Stimulated activated memory B cell treated with anti-CD40 and anti-IgM and Interleukin-4, amounts not matched to agents 10 μg/mL and 1 μg/mL and 100 μg/mL, for 72 hours (primary cell): ENCODE measurements at regions not wholly inside any gene's neighbourhood (a gene's known extent, or its start where the extent isn't known, plus 50 kb on each side); places are given as distances from the start of the nearest gene placed in this dataset.
"Not testable (repeated sequence)": the region's sequence is repeated elsewhere in the genome, so short reads cannot be mapped to it uniquely, and the experiment has no call there.

Experiments used
- ATAC-seq: fragments of 150-1000 bp; cut with Tn5 transposase; 2 replicates; pipeline ENCODE4 v1.10.0; 2021
- H3K27ac Mint-ChIP-seq: one replicate; pipeline ENCODE4 v1.8.0; 2022; ENCODE audit warnings: mild to moderate bottlenecking, mixed read lengths
- H3K27me3 Mint-ChIP-seq: one replicate; pipeline ENCODE4 v1.8.0; 2022; ENCODE audit warnings: mixed read lengths
- H3K36me3 Mint-ChIP-seq: one replicate; pipeline ENCODE4 v1.8.0; 2022; ENCODE audit warnings: mixed read lengths
- H3K4me1 Mint-ChIP-seq: one replicate; pipeline ENCODE4 v1.8.0; 2022; ENCODE audit warnings: mixed read lengths
- H3K4me3 Mint-ChIP-seq: one replicate; pipeline ENCODE4 v1.8.0; 2022; ENCODE audit warnings: mild to moderate bottlenecking, moderate library complexity, mixed read lengths
- H3K9me3 Mint-ChIP-seq: one replicate; pipeline ENCODE4 v1.8.0; 2022; ENCODE audit warnings: mixed read lengths

DNA sequence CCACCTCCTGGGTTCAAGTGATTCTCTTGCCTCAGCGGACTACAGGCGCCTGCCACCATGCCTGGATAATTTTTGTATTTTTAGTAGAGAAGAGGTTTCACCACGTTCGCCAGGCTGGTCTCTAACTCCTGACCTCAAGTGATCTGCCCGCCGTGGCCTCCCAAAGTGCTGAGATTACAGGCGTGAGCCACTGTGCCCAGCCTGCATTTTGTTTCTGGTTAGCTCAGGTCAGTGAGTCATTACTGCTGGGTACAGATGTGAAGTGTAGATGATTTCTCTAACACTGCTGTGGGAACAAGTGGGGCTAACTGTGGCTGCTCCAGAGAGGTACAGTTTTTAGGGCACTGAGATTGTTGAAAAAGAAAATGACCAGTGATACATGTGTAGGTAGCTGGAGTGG, 188.6 kb downstream of the PRL start:
- Mint-ChIP-seq H3K9me3 (peaks cover 5% of the 10 kb centered on the region), H3K4me3 (no peak overlapping the region), H3K4me1 (no peaks in the 10 kb centered on the region), H3K36me3 (no peaks in the 10 kb centered on the region), H3K27me3 (no peaks in the 10 kb centered on the region), H3K27ac (no peak overlapping the region)
- ATAC-seq, result no peak

DNA sequence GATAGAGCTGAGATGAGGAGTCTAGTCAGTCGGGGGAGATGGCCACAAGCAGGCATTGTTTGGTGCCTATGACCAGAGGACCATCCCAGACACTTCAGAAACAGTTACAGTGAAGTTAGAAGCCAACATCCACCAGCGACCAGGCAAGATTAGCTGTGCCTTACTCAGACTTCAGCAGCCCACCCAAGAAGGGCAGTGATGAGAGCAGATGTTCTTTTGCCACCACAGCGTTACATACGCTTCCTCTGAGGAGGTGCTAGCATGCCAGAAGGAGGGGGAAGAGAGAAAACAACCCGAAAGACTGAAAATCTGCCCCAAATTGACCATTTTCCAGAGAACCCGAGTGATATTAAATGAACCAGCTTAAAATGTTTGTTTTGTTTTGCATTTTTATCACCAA, 186.8 kb downstream of the PRL start:
- Mint-ChIP-seq H3K36me3 (no peaks in the 10 kb centered on the region), H3K9me3 (no peaks in the 10 kb centered on the region), H3K27me3 (no peaks in the 10 kb centered on the region), H3K4me1 (no peaks in the 10 kb centered on the region), H3K4me3 (no peak overlapping the region), H3K27ac (no peak overlapping the region)
- no peak for ATAC-seq

DNA sequence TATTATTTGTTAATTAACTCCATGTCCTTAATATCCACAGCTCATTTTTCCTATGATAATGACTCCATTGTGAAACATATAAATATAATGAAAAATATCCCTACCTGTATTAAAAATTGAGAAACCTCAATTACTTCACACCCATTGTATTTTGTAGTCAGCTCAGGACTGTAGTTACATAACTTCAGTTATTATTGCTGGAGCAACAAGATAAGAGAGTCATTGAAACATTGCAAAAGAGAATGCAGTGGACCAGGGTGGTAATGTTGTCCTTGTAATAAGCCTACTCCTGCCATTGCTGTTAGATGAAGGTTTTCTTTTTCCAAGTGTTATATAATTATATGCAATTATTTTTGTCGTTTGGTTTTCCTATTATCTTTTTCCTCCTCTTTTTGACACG, 184.4 kb downstream of the PRL start:
- no peaks in the 10 kb centered on the region for H3K9me3 Mint-ChIP-seq
- H3K27me3 Mint-ChIP-seq, result no peaks in the 10 kb centered on the region
- no peak overlapping the region for H3K4me3 Mint-ChIP-seq
- no peak overlapping the region for H3K27ac Mint-ChIP-seq
- H3K36me3 Mint-ChIP-seq, result no peaks in the 10 kb centered on the region
- H3K4me1 Mint-ChIP-seq, result no peaks in the 10 kb centered on the region
- ATAC-seq, result no peak

DNA sequence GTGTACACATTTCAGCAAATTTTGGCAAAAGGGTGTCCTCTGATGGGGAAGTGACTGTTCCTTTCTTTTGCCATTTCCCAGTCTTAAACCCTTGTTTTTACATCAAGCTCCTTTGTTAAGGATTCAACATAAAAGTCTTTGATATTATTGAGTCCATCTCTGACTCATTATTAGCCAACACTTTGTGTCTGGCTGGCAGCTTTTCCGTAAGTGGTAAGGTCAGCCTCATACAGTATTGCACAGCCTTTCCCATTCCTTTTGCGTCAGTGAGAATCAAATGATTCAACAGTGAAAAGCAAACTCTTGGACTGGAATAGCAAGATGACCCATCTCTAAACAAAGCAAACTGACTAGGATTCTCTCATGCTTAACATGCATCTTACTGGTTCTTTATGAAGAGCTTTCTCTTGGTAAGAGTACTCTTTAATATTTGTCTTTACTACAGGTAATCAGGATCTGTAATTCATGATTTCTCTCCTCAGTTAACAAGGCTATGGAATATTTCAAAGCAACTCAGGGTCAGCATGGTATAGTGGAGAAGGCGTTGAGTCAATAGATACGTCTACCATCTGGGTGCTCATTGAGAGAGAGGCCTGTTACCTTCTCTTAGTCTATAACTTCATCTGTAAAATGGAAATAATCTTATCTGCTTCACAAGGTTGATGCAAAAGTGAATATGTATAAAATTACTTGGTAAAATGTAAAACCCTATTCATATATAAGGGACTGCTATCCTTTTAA, 183.6 kb downstream of the PRL start:
- no peaks in the 10 kb centered on the region for H3K9me3 Mint-ChIP-seq
- H3K27ac Mint-ChIP-seq, result no peak overlapping the region
- ATAC-seq, result no peak
- H3K4me1 Mint-ChIP-seq, result no peaks in the 10 kb centered on the region
- no peak overlapping the region for H3K4me3 Mint-ChIP-seq
- H3K36me3 Mint-ChIP-seq, result no peaks in the 10 kb centered on the region
- H3K27me3 Mint-ChIP-seq, result no peaks in the 10 kb centered on the region

DNA sequence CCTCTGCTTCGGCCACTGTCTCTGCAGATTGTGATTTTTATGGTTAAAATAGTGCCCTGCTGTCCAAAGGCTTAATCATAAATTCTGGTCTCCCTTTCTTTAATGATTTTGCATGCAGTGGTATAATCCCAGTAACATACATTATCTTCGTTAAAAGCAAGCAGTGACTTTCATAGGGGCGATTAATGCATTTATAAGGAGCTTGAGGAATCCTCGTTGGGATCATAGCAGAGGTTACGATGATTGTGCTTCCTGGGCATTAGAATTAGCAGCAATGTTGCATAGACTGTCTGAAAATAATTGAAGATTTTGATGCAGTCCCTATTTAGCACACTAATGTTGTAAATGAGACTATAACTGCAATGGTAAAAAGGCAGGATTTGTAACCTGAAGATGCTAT, 181.3 kb downstream of the PRL start:
- Mint-ChIP-seq H3K27ac (no peak overlapping the region), H3K27me3 (no peaks in the 10 kb centered on the region), H3K9me3 (peaks cover 5% of the 10 kb centered on the region), H3K4me3 (no peak overlapping the region), H3K4me1 (no peaks in the 10 kb centered on the region), H3K36me3 (no peaks in the 10 kb centered on the region)
- ATAC-seq, result no peak

DNA sequence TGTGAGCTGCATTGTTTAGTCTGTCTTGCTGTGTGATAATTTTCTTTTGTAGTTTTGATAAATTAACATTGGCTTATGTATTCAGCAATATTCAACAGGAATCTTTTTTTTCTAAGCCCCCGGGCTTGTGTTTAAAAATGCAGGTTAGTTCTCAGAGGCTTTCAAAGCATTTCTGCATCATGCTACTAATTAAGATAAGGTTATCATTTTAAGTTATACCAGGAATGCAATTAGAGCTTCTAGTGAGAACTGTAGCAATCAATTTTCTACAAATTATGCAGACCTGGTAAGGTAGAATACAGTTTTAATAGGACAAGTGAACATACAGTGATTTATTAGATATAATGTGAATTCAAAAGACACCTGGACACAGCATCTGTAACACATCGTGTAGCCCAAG, 179.2 kb downstream of the PRL start:
- Mint-ChIP-seq H3K4me3 (no peak overlapping the region), H3K36me3 (no peaks in the 10 kb centered on the region)
- no peak for ATAC-seq

DNA sequence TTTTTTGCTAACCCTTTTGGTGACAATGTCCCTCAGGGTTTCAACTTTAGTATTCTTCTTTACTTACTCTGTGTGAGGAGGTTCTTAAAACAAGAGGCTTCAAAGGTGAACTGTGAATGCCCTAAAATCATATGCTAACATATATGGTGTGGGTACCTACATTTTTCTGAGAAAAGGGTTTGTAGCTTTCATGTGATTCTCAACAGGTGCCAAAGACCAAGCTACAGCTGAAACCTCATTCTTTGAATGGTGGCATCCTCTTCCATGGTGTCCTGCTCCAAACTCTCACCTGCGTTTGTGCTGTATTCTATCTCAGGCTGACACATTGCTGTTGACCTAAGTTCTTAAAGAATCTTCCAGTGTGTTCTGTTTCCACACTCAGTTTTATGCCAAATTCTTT, 177.3 kb downstream of the PRL start:
- ATAC-seq, result no peak
- Mint-ChIP-seq H3K4me3 (no peak overlapping the region), H3K27me3 (no peaks in the 10 kb centered on the region), H3K4me1 (no peaks in the 10 kb centered on the region), H3K9me3 (peaks cover 7% of the 10 kb centered on the region), H3K36me3 (no peaks in the 10 kb centered on the region), H3K27ac (no peak overlapping the region)

More for the DNA sequence above, 179.2 kb downstream of the PRL start:
- Mint-ChIP-seq H3K27me3 (no peaks in the 10 kb centered on the region), H3K9me3 (peaks cover 7% of the 10 kb centered on the region), H3K27ac (no peak overlapping the region), H3K4me1 (no peaks in the 10 kb centered on the region)

DNA sequence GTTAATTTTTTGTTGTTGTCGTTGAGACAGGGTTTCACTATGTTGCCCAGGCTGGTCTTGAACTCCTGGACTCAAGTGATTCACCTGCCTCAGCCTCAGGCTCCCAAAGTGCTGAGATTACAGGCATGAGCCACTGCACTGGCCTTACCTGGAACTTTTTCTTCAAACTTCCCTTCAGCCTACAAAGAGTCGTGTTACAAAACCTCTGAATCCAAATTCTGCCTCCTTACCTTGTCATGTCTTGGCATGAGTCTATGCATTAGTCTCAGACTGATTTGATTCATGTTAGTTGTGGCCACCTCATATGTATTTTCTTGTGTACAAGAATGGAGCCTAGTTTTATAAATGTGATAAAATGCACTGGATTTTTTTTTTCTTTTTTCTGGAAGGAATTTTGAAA, 172.1 kb downstream of the PRL start:
- peaks cover 10% of the 10 kb centered on the region for H3K9me3 Mint-ChIP-seq
- no peaks in the 10 kb centered on the region for H3K27me3 Mint-ChIP-seq
- ATAC-seq, result no peak
- no peak overlapping the region for H3K4me3 Mint-ChIP-seq
- no peaks in the 10 kb centered on the region for H3K4me1 Mint-ChIP-seq
- H3K36me3 Mint-ChIP-seq, result no peaks in the 10 kb centered on the region
- no peak overlapping the region for H3K27ac Mint-ChIP-seq

DNA sequence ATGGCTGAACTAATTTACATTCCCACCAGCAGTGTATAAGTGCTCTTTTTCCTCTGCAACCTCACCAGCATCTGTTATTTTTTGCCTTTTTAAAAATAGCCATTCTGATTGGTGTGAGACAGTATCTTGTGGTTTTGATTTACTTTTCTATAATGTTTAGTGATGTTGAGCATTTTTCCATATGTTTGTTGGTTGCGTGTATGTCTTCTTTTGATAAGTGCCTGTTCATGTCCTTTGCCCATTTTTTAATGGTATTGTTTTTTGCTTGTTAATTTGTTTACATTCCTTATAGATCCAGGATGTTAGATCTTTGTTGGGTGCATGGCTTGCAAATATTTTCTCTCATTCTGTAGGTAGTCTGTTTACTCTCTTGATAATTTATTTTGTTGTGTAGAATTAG, 169.9 kb downstream of the PRL start:
- Mint-ChIP-seq H3K4me3 (no peak overlapping the region), H3K9me3 (peaks cover 17% of the 10 kb centered on the region)
- ATAC-seq, result no peak

DNA sequence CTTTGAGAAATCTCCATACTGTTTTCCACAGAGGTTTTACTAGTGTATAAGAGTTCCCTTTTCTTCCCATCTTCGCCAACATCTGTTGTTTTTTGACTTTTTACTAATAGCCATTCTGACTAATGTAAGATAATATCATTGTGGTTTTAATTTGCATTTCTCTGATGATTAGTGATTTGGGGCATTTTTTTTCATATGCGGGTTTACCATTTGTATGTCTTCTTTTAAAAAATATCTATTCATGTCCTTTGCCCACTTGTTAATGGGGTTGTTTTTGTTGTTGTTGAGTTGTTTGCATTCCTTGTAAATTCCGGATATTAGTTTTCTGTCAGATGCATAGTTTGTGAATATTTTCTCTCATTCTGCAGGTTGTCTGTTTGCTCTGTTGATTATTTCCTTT, 167.1 kb downstream of the PRL start:
- Mint-ChIP-seq H3K36me3 (no peaks in the 10 kb centered on the region), H3K4me1 (no peaks in the 10 kb centered on the region), H3K27ac (no peak overlapping the region), H3K9me3 (peaks cover 17% of the 10 kb centered on the region), H3K27me3 (no peaks in the 10 kb centered on the region), H3K4me3 (no peak overlapping the region)
- no peak for ATAC-seq

More for the DNA sequence above, 169.9 kb downstream of the PRL start:
- no peaks in the 10 kb centered on the region for H3K36me3 Mint-ChIP-seq
- no peaks in the 10 kb centered on the region for H3K4me1 Mint-ChIP-seq
- H3K27me3 Mint-ChIP-seq, result no peaks in the 10 kb centered on the region
- no peak overlapping the region for H3K27ac Mint-ChIP-seq

DNA sequence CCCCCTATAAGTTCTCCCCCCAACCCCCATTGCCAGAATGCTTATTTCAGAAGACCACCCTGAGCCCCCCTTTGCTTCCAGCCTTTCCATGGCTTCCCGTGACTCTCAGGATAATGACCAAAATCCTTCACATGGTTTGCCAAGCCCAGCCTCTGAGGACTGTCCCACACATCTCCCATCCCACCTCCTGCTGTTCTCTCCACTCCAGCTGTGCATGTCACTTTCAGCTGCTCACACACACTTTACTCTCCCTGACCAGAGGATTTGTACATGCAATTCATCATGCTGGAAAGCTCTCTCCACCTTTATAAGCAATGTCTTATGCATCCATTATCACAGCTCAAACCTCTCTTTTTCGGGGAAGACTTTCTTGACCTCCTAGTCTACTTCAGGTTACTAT, 164.2 kb downstream of the PRL start:
- Mint-ChIP-seq H3K4me1 (no peaks in the 10 kb centered on the region), H3K9me3 (peaks cover 12% of the 10 kb centered on the region), H3K36me3 (no peaks in the 10 kb centered on the region), H3K27me3 (no peaks in the 10 kb centered on the region), H3K27ac (no peak overlapping the region), H3K4me3 (no peak overlapping the region)
- ATAC-seq, result no peak

DNA sequence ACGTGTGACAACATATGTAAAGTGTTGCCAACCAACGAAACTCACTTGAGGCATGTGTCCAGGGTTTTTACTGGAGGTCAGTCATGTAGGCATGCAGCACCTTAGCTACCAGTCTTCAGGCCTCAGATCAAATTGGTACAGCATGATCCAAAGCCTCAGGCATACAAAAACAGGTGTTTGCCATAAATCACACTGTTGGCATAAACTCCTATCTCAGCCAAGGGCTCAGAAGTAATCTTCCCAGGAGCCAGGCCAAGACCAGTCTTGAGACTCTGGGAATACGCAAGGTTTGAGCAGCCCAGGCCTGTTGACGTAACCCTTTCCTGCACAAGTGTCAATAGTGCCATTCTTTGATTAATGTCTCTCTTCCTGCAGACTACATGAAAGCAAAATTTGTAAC, 163.5 kb downstream of the PRL start:
- H3K27me3 Mint-ChIP-seq, result no peaks in the 10 kb centered on the region
- H3K4me3 Mint-ChIP-seq, result no peak overlapping the region
- H3K9me3 Mint-ChIP-seq, result peaks cover 12% of the 10 kb centered on the region
- H3K36me3 Mint-ChIP-seq, result no peaks in the 10 kb centered on the region
- H3K4me1 Mint-ChIP-seq, result no peaks in the 10 kb centered on the region
- H3K27ac Mint-ChIP-seq, result no peak overlapping the region
- no peak for ATAC-seq

DNA sequence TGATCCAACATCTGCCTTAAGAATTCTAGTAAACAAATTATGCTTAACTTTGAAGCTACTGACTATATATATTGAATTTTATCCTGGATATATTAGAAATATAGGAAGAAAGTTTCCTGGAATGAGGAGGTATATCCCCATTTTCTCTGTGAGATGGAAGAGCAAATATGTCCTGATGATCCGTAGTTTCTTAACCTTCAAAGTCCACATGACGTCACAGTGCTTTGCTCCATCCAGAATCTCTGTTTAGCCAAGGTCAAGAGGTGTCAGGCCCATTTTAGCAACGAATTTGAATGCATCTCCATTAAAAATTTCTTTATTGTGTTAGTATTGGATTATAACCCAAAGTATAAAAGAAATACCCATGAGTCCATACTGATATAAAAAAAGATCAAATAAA, 162.5 kb downstream of the PRL start:
- Mint-ChIP-seq H3K27ac (no peak overlapping the region), H3K4me3 (no peak overlapping the region), H3K27me3 (no peaks in the 10 kb centered on the region), H3K36me3 (no peaks in the 10 kb centered on the region), H3K9me3 (peaks cover 12% of the 10 kb centered on the region), H3K4me1 (no peaks in the 10 kb centered on the region)
- ATAC-seq, result no peak

DNA sequence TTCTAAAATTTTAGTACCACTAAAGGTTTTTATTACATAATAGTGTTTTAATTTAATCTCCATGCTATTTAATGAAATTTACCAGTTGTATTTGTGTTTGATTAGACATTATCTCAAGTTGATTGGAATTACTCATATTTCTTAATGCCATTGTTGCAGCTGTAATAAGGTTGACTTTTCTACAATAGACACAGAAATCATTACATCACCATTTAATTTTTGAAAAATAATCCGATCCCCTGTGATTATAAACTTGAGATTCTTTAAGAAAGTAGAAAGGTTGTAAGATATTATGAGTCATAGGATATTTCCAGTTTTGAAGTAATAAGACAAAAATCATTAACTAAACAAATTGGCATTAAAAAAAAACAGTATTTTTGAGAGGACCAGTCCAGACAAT, 161.4 kb downstream of the PRL start:
- Mint-ChIP-seq H3K4me3 (no peak overlapping the region), H3K4me1 (no peaks in the 10 kb centered on the region), H3K27ac (no peak overlapping the region), H3K9me3 (peaks cover 8% of the 10 kb centered on the region), H3K36me3 (no peaks in the 10 kb centered on the region), H3K27me3 (no peaks in the 10 kb centered on the region)
- ATAC-seq, result no peak

DNA sequence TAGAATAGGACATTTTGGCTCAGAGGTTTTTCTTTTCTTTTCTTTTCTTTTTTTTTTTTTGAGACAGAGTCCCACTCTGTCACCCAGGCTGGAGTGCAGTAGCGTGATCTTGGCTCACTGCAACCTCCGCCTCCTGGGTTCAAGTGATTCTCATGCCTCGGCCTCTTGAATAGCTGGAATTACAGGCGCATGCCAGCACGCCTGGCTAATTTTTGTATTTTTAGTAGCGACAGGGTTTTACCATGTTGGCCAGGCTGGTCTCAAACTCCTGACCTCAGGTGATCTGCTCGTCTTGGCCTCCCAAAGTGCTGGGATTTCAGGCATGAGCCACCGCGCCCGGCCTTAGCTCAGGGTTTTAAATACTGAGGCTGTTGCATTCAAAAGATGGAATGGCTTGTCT, 156.1 kb downstream of the PRL start:
- not testable (repeated sequence) for H3K4me3 Mint-ChIP-seq, H3K27me3 Mint-ChIP-seq, ATAC-seq, H3K27ac Mint-ChIP-seq, H3K36me3 Mint-ChIP-seq, H3K9me3 Mint-ChIP-seq, H3K4me1 Mint-ChIP-seq

DNA sequence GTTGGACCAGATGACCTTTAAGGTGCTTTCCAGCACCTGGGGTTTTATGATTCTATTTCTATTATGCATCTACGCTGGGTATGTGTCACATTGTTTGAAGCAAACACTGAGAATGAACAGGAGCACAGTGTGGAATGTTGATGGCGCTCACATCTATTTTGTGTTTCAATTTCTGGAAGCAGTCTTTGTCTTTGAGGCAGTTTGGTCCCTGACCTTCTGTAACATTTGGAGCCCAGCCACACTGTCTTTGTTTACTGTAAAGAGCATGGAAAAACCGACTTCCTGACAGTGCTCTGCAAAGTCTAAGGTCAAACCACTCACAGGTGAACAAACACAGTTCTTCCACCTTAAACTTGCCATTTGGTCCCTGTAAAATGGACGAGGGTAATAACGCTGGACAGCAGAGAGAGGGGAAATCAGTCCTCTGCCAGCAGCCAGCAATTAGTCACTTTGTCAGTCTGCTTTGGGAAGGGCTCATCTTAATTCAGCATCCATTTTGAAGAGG, 155.5 kb downstream of the PRL start:
- H3K4me1 Mint-ChIP-seq, result no peaks in the 10 kb centered on the region
- peaks cover 3% of the 10 kb centered on the region for H3K9me3 Mint-ChIP-seq
- no peak overlapping the region for H3K27ac Mint-ChIP-seq
- H3K36me3 Mint-ChIP-seq, result no peaks in the 10 kb centered on the region
- H3K4me3 Mint-ChIP-seq, result no peak overlapping the region
- ATAC-seq, result no peak
- H3K27me3 Mint-ChIP-seq, result no peaks in the 10 kb centered on the region

DNA sequence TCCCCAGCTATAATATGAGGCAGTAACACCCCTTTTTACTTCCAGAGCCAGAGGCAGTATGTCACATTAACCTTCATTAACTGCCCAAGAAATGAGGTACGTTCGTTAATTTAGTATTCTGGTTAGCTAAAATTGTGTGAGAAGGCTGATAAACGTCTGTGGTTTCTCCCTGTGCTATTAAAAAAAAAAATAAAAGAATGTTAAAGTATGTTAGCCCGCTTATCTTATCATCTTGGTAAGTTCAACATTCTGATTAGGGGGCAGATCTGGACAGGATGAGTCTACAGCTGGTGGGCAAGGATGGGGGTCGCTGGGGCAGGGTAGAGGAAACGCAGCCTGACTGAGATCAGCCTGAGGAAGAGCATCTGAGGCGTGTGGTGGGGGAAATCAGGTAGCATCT, 154.0 kb downstream of the PRL start:
- no peaks in the 10 kb centered on the region for H3K4me1 Mint-ChIP-seq
- ATAC-seq, result no peak
- no peak overlapping the region for H3K4me3 Mint-ChIP-seq
- H3K27me3 Mint-ChIP-seq, result no peaks in the 10 kb centered on the region
- H3K36me3 Mint-ChIP-seq, result no peaks in the 10 kb centered on the region
- H3K9me3 Mint-ChIP-seq, result no peaks in the 10 kb centered on the region
- no peak overlapping the region for H3K27ac Mint-ChIP-seq
